ENCODE measurements at regions not wholly inside any gene's neighbourhood (a gene's known extent, or its start where the extent isn't known, plus 50 kb on each side); places are given as distances from the start of the nearest gene placed in this dataset.

DNA sequence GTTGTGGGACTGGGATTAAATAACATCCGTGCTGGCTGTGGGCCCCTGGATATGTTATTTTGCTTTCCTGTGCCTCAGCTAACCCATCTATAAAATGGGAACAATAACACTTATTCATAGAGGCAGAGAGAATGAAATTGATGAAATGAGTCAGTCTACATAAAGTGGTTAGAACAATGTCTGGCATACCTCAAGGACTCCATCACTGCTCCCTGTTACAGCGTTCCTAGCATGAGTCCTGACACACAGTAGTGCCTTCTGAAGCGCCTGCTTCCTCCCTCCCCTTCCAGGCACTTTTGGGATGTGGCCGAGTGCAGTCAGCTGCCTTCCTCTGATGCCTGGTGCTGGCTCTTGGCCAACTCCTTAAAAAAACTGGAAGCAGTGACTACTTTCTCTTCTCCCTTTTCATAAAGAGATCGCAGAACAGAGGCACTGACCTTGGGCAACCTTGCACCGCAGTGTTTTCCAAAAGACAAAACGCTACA, 108.4 kb upstream of the ZMIZ1 start:
- no peak for DNase-seq

- no peak for DNase-seq
Measured at GRCh38 chr10:78961760-78962159, 107.0 kb upstream of the ZMIZ1 start.

DNA sequence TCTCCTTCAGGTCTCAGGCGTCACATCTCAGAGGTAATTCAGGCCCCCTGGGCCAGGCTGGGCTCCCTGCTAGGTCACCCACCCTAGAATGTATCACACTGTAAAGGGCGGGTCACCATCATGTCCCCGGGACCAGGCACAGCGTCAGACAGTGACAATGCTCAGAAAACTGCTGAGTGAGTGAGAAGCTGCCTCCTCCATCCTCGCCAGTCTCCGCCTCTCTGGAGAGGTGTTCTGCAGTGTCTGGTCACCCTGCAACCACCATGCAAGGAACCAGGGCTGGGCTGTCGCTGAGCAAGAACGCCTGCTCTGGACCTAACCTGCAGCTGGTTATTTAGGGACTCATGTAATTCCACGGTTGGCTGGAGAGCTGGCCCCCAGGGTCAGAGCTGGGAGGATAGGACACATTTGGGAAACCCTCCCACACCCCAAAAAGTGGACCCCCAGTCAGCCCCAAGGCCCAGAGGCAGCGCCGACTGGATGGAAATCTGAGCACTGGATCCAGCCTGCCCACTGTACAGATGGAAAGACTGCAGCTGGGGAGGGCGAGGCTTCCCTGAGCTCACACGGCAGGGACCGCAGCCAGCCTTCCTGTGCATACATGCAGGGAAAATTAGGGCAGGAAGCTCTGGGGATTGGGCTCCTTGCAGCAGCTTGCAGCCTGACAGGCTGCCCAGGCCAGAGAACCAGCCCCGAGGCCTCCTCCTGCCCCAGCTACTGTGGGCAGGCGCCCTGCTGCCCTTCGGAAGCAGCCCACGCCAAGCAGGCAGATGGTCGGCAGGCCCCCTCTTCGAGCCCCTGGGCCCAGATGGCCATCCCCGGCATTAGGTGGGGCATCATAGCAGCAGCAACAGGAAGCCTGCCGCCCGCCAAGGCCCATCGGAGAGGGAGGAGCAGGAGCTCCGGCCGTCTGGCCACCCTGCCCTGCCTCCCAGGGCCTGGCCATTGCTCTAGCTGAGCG, 105.4 kb upstream of the ZMIZ1 start:
- no peak for DNase-seq

- DNase-seq, result no peak
Measured at GRCh38 chr10:78964274-78964951, 104.4 kb upstream of the ZMIZ1 start.

DNA sequence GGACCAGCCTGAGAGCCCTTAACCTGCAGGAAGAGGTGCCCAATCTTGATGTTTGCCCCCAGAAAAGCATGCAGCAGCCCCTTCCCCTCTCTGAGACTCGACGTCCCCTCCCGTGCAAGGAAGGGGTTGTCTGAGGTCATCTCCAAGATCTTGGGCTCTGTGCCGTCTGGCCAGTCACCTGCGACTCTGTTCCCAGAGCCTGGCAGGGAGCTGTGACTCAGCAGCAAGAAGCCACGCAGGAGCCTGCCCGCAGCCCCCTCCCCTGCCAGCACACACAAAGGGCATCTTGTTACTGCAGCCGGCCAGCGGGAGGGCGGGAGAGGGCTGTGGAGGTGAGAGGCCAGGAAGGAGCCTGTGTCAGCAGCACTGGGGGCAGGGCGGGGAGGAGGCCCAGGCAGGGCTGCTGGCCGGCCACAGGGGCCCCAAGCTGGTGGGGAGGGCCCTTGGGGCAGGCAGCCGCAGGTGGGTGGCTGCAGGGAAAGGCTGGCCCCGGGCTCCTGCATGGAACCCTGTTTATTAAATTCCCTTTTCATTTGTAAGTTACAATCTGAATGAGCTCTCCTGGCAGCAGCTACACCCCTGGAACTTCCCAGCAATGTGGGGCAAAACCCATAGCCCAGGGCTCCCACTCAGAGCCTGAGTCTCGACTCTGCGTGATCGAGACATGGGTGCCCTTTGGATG, 103.7 kb upstream of the ZMIZ1 start:
- no peak for DNase-seq

DNA sequence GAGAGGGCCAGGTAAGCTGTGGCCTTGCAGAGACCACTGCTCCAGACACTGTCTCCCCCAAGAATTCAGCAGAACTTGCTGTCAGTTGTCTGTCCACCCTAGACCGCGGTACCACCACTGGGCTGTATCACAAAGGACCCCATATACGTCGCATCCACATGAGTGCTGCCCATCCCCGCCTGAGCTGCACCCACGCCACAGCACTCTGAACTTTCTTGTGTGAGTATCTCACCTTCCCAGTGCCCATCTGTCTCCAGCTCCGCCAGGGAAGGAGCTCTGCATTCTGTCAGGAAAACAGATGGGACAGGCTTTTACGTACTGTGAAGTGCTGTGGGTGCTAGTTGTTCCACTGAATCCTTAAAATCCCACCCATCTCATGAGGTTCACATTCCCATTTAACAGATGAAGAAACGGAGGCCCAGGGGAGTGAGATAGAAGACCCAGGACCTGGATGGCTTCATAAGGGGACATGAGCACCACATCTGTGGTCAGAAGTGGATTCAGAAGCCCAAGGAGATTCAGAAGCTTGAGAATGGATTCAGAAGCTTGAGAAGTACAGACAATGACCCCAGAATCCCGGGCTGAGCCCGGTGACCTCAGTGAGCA, 102.5 kb upstream of the ZMIZ1 start:
- no peak for DNase-seq

- no peak for DNase-seq
Measured at GRCh38 chr10:78966844-78967488, 101.8 kb upstream of the ZMIZ1 start.

DNA sequence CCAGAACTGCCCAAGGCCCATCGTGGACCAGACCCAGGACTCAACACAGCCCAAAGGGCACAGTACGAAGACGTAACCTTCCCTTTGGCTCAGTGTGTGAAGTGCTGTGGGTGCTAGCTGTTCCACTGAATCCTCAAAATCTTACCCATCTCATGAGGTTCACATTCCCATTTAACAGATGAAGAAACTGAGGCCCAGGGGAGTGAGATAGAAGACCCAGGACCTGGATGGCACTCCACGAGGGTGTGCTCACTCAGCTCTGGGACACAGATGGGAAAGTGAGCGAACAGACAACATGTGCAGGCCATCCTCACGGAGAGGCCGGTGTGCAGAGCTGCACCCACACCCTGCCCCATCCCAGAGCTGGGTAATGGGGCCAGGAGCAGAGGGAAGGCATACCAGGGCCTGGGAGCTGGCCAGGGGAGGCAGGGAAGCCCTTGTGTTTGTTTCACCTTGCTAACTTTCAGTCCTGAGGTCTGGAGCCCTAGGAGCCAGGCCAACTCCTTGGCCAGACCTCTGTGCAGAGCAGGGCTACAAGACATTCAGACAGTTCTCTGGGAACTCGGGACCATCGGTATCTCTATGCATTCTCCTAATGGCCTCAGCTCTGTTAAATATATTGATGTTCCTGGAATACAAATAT, 100.3 kb upstream of the ZMIZ1 start:
- DNase-seq, result no peak

DNA sequence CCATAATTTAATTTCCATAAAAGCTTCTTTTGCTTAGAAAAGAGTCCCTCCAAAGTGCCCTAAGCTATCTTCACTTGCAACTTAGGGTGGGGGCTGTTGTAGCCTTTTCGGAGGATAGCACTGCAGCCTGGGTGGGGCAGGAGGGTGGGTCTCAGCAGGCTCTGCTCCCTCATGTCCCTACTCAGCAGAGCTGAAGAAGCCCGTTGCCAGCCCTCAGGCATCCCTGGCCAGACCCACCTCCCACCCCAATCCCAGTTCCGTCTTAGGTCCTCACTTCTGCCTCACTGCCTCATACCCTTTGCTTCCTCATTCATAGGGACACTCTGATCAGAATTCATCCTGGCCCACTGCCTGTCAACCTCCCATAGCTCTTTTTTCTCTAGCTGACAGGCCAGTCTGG, 99.8 kb upstream of the ZMIZ1 start:
- DNase-seq, result no peak

DNA sequence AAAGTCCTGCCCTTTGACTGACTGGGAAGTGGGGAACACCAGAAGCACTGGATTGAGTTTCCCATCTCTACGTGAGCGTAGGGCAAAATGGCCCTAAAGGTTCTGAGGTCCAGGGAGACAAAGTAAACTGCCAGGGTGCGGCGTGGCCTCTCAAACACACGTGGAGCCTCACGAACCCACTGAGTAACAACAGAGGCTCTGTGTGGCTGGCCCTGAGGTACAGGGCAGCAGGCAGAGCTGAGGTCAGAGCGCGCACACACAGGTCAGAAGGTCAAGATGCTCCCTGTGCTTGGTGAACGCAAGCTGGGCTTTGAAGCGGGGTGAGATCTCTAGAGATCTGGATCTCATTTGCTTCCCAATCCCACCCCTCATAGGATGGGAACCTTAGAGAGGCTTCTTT, 99.0 kb upstream of the ZMIZ1 start:
- no peak for DNase-seq

GRCh38 chr10:78970261-78970660, 98.5 kb upstream of the ZMIZ1 start:
- no peak for DNase-seq

DNA sequence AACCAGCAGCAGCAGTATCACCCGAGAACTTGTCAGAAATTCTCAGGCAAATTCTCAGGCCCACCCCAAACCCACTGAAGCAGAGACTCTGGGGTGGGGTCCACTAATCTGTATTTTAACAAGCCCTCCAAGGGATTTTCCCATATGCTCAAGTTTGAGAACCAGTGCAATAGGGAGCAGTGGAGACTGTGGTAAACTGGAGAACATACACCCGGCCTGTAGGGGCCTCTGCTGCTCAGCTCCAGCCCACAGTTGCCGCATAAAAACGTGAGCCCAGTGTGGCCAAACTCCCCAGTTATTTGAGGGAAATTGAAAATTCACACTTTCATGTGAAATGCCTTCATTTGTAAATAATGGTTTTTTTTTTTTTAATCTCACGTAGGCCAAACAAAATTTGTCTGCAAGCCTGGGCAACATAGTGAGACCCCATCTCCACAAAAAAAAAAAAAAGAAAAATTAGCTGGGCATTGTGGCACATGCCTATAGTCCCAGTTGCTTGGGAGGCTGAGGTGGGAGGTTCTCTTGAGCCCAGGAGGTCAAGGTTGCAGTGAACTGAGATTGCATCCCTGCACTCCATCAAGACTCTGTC, 97.6 kb upstream of the ZMIZ1 start:
- DNase-seq, result no peak

- no peak for DNase-seq
Measured at GRCh38 chr10:78972160-78972946, 96.4 kb upstream of the ZMIZ1 start.

GRCh38 chr10:78972947-78973900, 95.5 kb upstream of the ZMIZ1 start:
- peak; percentile 88 to 90 for DNase-seq

GRCh38 chr10:78973901-78974616, 94.7 kb upstream of the ZMIZ1 start:
- DNase-seq, result peak; percentile 64 to 66

GRCh38 chr10:78974617-78975317, 94.0 kb upstream of the ZMIZ1 start:
- peak; percentile 95 to 96 for DNase-seq

GRCh38 chr10:78975926-78976325, 92.8 kb upstream of the ZMIZ1 start:
- DNase-seq, result no peak

Data from Kasumi-1 (cell line).